Mesendoderm (in vitro differentiated cells): ENCODE measurements at regions not wholly inside any gene's neighbourhood (a gene's known extent, or its start where the extent isn't known, plus 50 kb on each side); places are given as distances from the start of the nearest gene placed in this dataset.
"Not testable (repeated sequence)": the region's sequence is repeated elsewhere in the genome, so short reads cannot be mapped to it uniquely, and the experiment has no call there.

Source experiments
- DNase-seq: peaks from one replicate; pipeline ENCODE4 v3.0.0; 2013
- H2AK5ac ChIP-seq: 2 replicates; pipeline ENCODE4 v1.6.1; 2013; ENCODE audit warnings: low read length, inconsistent platforms
- H2BK120ac ChIP-seq: 2 replicates; pipeline ENCODE4 v1.6.1; 2013; ENCODE audit warnings: low read depth, mild to moderate bottlenecking, low read length, moderate library complexity, mixed read lengths
- H2BK15ac ChIP-seq: replicated peaks from 2 replicates; pipeline ENCODE4 v1.6.1; 2013; ENCODE audit warnings: low read depth, mild to moderate bottlenecking, moderate library complexity
- H2BK5ac ChIP-seq: 2 replicates; pipeline ENCODE4 v1.6.1; 2013; ENCODE audit warnings: low read length, inconsistent platforms
- H3K18ac ChIP-seq: 2 replicates; pipeline ENCODE4 v1.6.1; 2013; ENCODE audit warnings: mild to moderate bottlenecking, low read length, mixed read lengths
- H3K23ac ChIP-seq: one replicate; pipeline ENCODE4 v1.6.1; 2013; ENCODE audit warnings: low read length
- H3K27ac ChIP-seq: 2 replicates; pipeline ENCODE4 v1.5.1; 2013; ENCODE audit warnings: low read depth, mild to moderate bottlenecking, inconsistent platforms, low read length, moderate library complexity
- H3K27me3 ChIP-seq: 2 replicates; pipeline ENCODE4 v1.6.1; 2013; ENCODE audit warnings: low read length, control low read depth, mild to moderate bottlenecking, inconsistent platforms; ENCODE audit not compliant: insufficient read depth, poor library complexity
- H3K36me3 ChIP-seq: 2 replicates; pipeline ENCODE4 v1.6.1; 2013; ENCODE audit warnings: low read length, inconsistent platforms; ENCODE audit not compliant: control insufficient read depth, insufficient read depth
- H3K4ac ChIP-seq: one replicate; pipeline ENCODE4 v1.6.1; 2013; ENCODE audit warnings: low read depth, mild to moderate bottlenecking, low read length, moderate library complexity
- H3K4me1 ChIP-seq: 2 replicates; pipeline ENCODE4 v1.6.1; 2013; ENCODE audit warnings: low read depth, low read length, inconsistent platforms; ENCODE audit not compliant: control insufficient read depth
- H3K4me2 ChIP-seq: 2 replicates; pipeline ENCODE4 v1.6.1; 2013; ENCODE audit warnings: low read length
- H3K4me3 ChIP-seq: 2 replicates; pipeline ENCODE4 v1.5.1; 2013; ENCODE audit warnings: mild to moderate bottlenecking, low read length
- H3K56ac ChIP-seq: one replicate; pipeline ENCODE4 v1.6.1; 2013; ENCODE audit warnings: low read length
- H3K79me1 ChIP-seq: 2 replicates; pipeline ENCODE4 v1.6.1; 2013; ENCODE audit warnings: low read length, inconsistent platforms
- H3K79me2 ChIP-seq: 2 replicates; pipeline ENCODE4 v1.6.1; 2013; ENCODE audit warnings: mild to moderate bottlenecking, low read length; ENCODE audit not compliant: control insufficient read depth, insufficient read depth
- H3K9ac ChIP-seq: 2 replicates; pipeline ENCODE4 v1.6.1; 2013; ENCODE audit warnings: low read length, inconsistent platforms
- H4K5ac ChIP-seq: one replicate; pipeline ENCODE4 v1.6.1; 2013; ENCODE audit warnings: low read length
- H4K8ac ChIP-seq: one replicate; pipeline ENCODE4 v1.6.1; 2013; ENCODE audit warnings: low read depth, mild to moderate bottlenecking, control low read depth, low read length, moderate library complexity
- WGBS: extraction: QIAGEN DNeasy Blood & Tissue Kit; methylation state at CpG from one replicate; pipeline ENCODE4 v1.1.7; 2013; ENCODE audit warnings: low lambda C conversion rate, missing lambda C conversion rate; ENCODE audit not compliant: insufficient coverage; ENCODE audit errors: extremely low coverage; 5-methylcytosine and 5-hydroxymethylcytosine counted together

- not testable (repeated sequence) for H3K36me3 ChIP-seq, H3K79me2 ChIP-seq, H2AK5ac ChIP-seq, H2BK15ac ChIP-seq, H4K5ac ChIP-seq, H2BK120ac ChIP-seq, H3K4me2 ChIP-seq, H3K4ac ChIP-seq, H3K4me3 ChIP-seq, H3K56ac ChIP-seq, H4K8ac ChIP-seq, H3K18ac ChIP-seq, DNase-seq, H3K23ac ChIP-seq, H3K27ac ChIP-seq, H3K27me3 ChIP-seq, H3K9ac ChIP-seq, H3K4me1 ChIP-seq, H2BK5ac ChIP-seq, H3K79me1 ChIP-seq
- no CpG with 5 or more reads among the region's 1 CpG for WGBS
Observed at GRCh38 chr20:29096695-29097094, 2160.8 kb upstream of the DEFB115 start.

DNA sequence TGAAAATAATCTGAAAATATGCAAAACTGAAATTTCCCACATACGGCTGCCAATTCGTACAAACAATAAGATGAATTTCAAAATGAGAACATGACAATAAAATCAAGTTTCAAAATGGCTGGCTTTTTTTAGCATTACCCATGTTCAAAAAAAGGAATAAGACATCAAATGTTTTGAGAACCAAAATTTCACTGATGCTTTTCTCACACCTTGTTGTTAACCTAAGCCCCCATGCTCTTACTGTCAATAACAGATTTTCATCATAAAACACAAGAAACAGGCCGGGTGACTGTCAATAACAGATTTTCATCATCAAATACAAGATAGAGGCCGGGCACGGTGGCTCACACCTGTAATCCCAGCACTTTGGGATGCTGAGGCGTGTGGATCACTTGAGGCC is 2149.6 kb upstream of the DEFB115 start:
- DNase-seq, H3K27me3 ChIP-seq, H2BK5ac ChIP-seq, H3K79me2 ChIP-seq, H3K4ac ChIP-seq, H3K79me1 ChIP-seq, H3K23ac ChIP-seq, H3K4me2 ChIP-seq, H3K27ac ChIP-seq, H3K9ac ChIP-seq, H3K18ac ChIP-seq, H3K4me1 ChIP-seq, H2BK120ac ChIP-seq, H4K5ac ChIP-seq, H4K8ac ChIP-seq, H2BK15ac ChIP-seq, H3K56ac ChIP-seq, H2AK5ac ChIP-seq, H3K36me3 ChIP-seq, H3K4me3 ChIP-seq: not testable (repeated sequence)
- WGBS, result no CpG with 5 or more reads among the region's 6 CpGs

GRCh38 chr20:29109386-29109785 is 2148.1 kb upstream of the DEFB115 start:
- not testable (repeated sequence) for H3K79me1 ChIP-seq, H3K36me3 ChIP-seq, H3K4me3 ChIP-seq, H2BK15ac ChIP-seq, H3K4me1 ChIP-seq, H3K4ac ChIP-seq, H3K18ac ChIP-seq, H3K79me2 ChIP-seq, H2AK5ac ChIP-seq, H4K8ac ChIP-seq, H2BK5ac ChIP-seq, H3K56ac ChIP-seq, H3K23ac ChIP-seq, H2BK120ac ChIP-seq, H3K9ac ChIP-seq, H3K4me2 ChIP-seq, H3K27me3 ChIP-seq, H3K27ac ChIP-seq, DNase-seq, H4K5ac ChIP-seq
- no CpG with 5 or more reads among the region's 2 CpGs for WGBS

GRCh38 chr20:29115097-29115496 is 2142.4 kb upstream of the DEFB115 start:
- H2BK5ac ChIP-seq, H3K4me3 ChIP-seq, H3K4ac ChIP-seq, H3K27me3 ChIP-seq, H3K23ac ChIP-seq, H2BK15ac ChIP-seq, H3K9ac ChIP-seq, H3K4me1 ChIP-seq, H3K4me2 ChIP-seq, H4K8ac ChIP-seq, H3K79me2 ChIP-seq, H3K56ac ChIP-seq, H4K5ac ChIP-seq, H3K27ac ChIP-seq, H3K79me1 ChIP-seq, H2AK5ac ChIP-seq, DNase-seq, H3K18ac ChIP-seq, H3K36me3 ChIP-seq, H2BK120ac ChIP-seq: not testable (repeated sequence)
- WGBS, result no CpG with 5 or more reads among the region's 4 CpGs

- Histone ChIP-seq H3K9ac (no peak overlapping the region), H3K27ac (no peak overlapping the region), H3K4me3 (peak overlapping the region; percentile 2), H3K23ac (no peak overlapping the region), H3K79me1 (no peaks in the 10 kb centered on the region), H2BK120ac (no peak overlapping the region), H2BK15ac (no peak overlapping the region), H3K18ac (no peak overlapping the region), H4K5ac (no peak overlapping the region), H3K79me2 (no peaks in the 10 kb centered on the region), H2AK5ac (no peak overlapping the region), H3K4me1 (no peaks in the 10 kb centered on the region), H3K36me3 (no peaks in the 10 kb centered on the region), H3K56ac (no peak overlapping the region), H4K8ac (no peak overlapping the region), H3K4ac (no peak overlapping the region), H3K4me2 (no peak overlapping the region), H3K27me3 (no peaks in the 10 kb centered on the region), H2BK5ac (no peak overlapping the region)
- DNase-seq, result no peak
- WGBS, result no CpG with 5 or more reads among the region's 7 CpGs
Observed at GRCh38 chr20:29119141-29119540, 2138.3 kb upstream of the DEFB115 start.

- not testable (repeated sequence) for H3K79me2 ChIP-seq, H3K4ac ChIP-seq, H4K8ac ChIP-seq, DNase-seq, H3K9ac ChIP-seq, H4K5ac ChIP-seq, H3K27ac ChIP-seq, H2AK5ac ChIP-seq, H2BK15ac ChIP-seq, H3K79me1 ChIP-seq, H3K18ac ChIP-seq, H3K36me3 ChIP-seq, H2BK120ac ChIP-seq, H3K4me1 ChIP-seq, H3K56ac ChIP-seq, H3K27me3 ChIP-seq, H3K4me2 ChIP-seq, H3K23ac ChIP-seq, H2BK5ac ChIP-seq
- no CpG with 5 or more reads among the region's 1 CpG for WGBS
- H3K4me3 ChIP-seq, result peak overlapping the region; percentile 22
Observed at GRCh38 chr20:29119684-29120083, 2137.8 kb upstream of the DEFB115 start.
